ENCODE measurements at regions not wholly inside any gene's neighbourhood (a gene's known extent, or its start where the extent isn't known, plus 50 kb on each side); places are given as distances from the start of the nearest gene placed in this dataset.

- no peak for DNase-seq
- Mint-ChIP-seq H3K27ac (no peak overlapping the region), H3K36me3 (no peaks in the 10 kb centered on the region), H3K4me3 (no peak overlapping the region), H3K9me3 (peaks cover 0 to 6% (median 5%) of the 10 kb centered on the region in 6 donors), H3K27me3 (ENCODE audit: low read depth in 3 of 3) (no peaks in the 10 kb centered on the region), H3K4me1 (no peaks in the 10 kb centered on the region)
These were observed 151.8 kb upstream of the MMADHC start for GRCh38 chr2:149739171-149739882.

- H3K9me3 Mint-ChIP-seq = peaks cover 0 to 6% (median 5%) of the 10 kb centered on the region in 6 donors
- DNase-seq = no peak
- H3K36me3 Mint-ChIP-seq = no peaks in the 10 kb centered on the region
- H3K4me3 Mint-ChIP-seq = no peak overlapping the region
- H3K4me1 Mint-ChIP-seq = no peaks in the 10 kb centered on the region
- no peak overlapping the region for H3K27ac Mint-ChIP-seq
- peaks cover 0 to under 1% (median 0%) of the 10 kb centered on the region in 3 donors for H3K27me3 Mint-ChIP-seq (ENCODE audit: low read depth in 3 of 3)
These were observed 151.2 kb upstream of the MMADHC start for GRCh38 chr2:149738767-149739166.

- Mint-ChIP-seq H3K27ac (no peak overlapping the region), H3K4me1 (no peaks in the 10 kb centered on the region), H3K9me3 (peaks cover 0 to 8% (median 5%) of the 10 kb centered on the region in 6 donors), H3K4me3 (no peak overlapping the region), H3K36me3 (no peaks in the 10 kb centered on the region), H3K27me3 (ENCODE audit: low read depth in 3 of 3) (peaks cover 0 to 2% (median 0%) of the 10 kb centered on the region in 3 donors)
- DNase-seq = no peak
These were observed 150.3 kb upstream of the MMADHC start for GRCh38 chr2:149737896-149738295.

GRCh38 chr2:149735237-149735958 lies 147.8 kb upstream of the MMADHC start:
- H3K4me1 Mint-ChIP-seq = no peaks in the 10 kb centered on the region
- DNase-seq = no peak

GRCh38 chr2:149733936-149734685 lies 146.5 kb upstream of the MMADHC start:
- Mint-ChIP-seq H3K27me3 (ENCODE audit: low read depth in 3 of 3) (peaks cover 0 to 2% (median 2%) of the 10 kb centered on the region in 3 donors), H3K27ac (no peak overlapping the region), H3K9me3 (peaks cover 0 to 12% (median 5%) of the 10 kb centered on the region in 6 donors), H3K36me3 (no peaks in the 10 kb centered on the region), H3K4me3 (no peak overlapping the region), H3K4me1 (no peaks in the 10 kb centered on the region)
- DNase-seq = no peak

More at GRCh38 chr2:149735237-149735958, 147.8 kb upstream of the MMADHC start:
- Mint-ChIP-seq H3K4me3 (no peak overlapping the region), H3K27ac (no peak overlapping the region), H3K9me3 (peaks cover 0 to 10% (median 5%) of the 10 kb centered on the region in 6 donors), H3K36me3 (no peaks in the 10 kb centered on the region), H3K27me3 (ENCODE audit: low read depth in 3 of 3) (peaks cover 0 to 2% (median 2%) of the 10 kb centered on the region in 3 donors)

GRCh38 chr2:149732730-149733290 lies 145.2 kb upstream of the MMADHC start:
- Mint-ChIP-seq H3K9me3 (peaks cover 0 to 12% (median 4%) of the 10 kb centered on the region in 6 donors), H3K27me3 (ENCODE audit: low read depth in 3 of 3) (peaks cover 0 to 2% (median 2%) of the 10 kb centered on the region in 3 donors), H3K4me1 (no peaks in the 10 kb centered on the region), H3K4me3 (no peak overlapping the region), H3K36me3 (no peaks in the 10 kb centered on the region), H3K27ac (no peak overlapping the region)
- no peak for DNase-seq

- Mint-ChIP-seq H3K36me3 (no peaks in the 10 kb centered on the region), H3K27ac (no peak overlapping the region), H3K27me3 (ENCODE audit: low read depth in 3 of 3) (peaks cover 0 to 2% (median 2%) of the 10 kb centered on the region in 3 donors), H3K9me3 (peaks cover 0 to 12% (median 4%) of the 10 kb centered on the region in 6 donors), H3K4me3 (no peak overlapping the region), H3K4me1 (no peaks in the 10 kb centered on the region)
- DNase-seq = no peak
These were observed 144.6 kb upstream of the MMADHC start for GRCh38 chr2:149732001-149732685.

- Mint-ChIP-seq H3K27me3 (ENCODE audit: low read depth in 3 of 3) (peaks cover 0 to 2% (median 2%) of the 10 kb centered on the region in 3 donors), H3K4me3 (no peak overlapping the region), H3K4me1 (no peaks in the 10 kb centered on the region), H3K36me3 (no peaks in the 10 kb centered on the region), H3K9me3 (peaks cover 0 to 12% (median 4%) of the 10 kb centered on the region in 6 donors), H3K27ac (no peak overlapping the region)
- no peak for DNase-seq
These were observed 143.5 kb upstream of the MMADHC start for GRCh38 chr2:149731079-149731478.

- Mint-ChIP-seq H3K4me3 (no peak overlapping the region), H3K27me3 (ENCODE audit: low read depth in 3 of 3) (peaks cover 0 to 2% (median 2%) of the 10 kb centered on the region in 3 donors), H3K4me1 (no peaks in the 10 kb centered on the region), H3K27ac (no peak overlapping the region), H3K36me3 (no peaks in the 10 kb centered on the region), H3K9me3 (peaks cover 0 to 9% (median 4%) of the 10 kb centered on the region in 6 donors)
- no peak for DNase-seq
These were observed 142.0 kb upstream of the MMADHC start for GRCh38 chr2:149729586-149729985.

- DNase-seq = no peak
- no peaks in the 10 kb centered on the region for H3K36me3 Mint-ChIP-seq
- H3K4me1 Mint-ChIP-seq = no peaks in the 10 kb centered on the region
- H3K9me3 Mint-ChIP-seq = peaks cover 0 to 9% (median 4%) of the 10 kb centered on the region in 6 donors
- peaks cover 0 to 2% (median 0%) of the 10 kb centered on the region in 3 donors for H3K27me3 Mint-ChIP-seq (ENCODE audit: low read depth in 3 of 3)
- no peak overlapping the region for H3K27ac Mint-ChIP-seq
- no peak overlapping the region for H3K4me3 Mint-ChIP-seq
These were observed 140.4 kb upstream of the MMADHC start for GRCh38 chr2:149727927-149728326.

GRCh38 chr2:149725234-149725633 lies 137.7 kb upstream of the MMADHC start:
- no peaks in the 10 kb centered on the region for H3K36me3 Mint-ChIP-seq
- no peak for DNase-seq
- no peak overlapping the region for H3K4me3 Mint-ChIP-seq
- no peak overlapping the region for H3K27ac Mint-ChIP-seq
- no peaks in the 10 kb centered on the region for H3K4me1 Mint-ChIP-seq
- H3K27me3 Mint-ChIP-seq (ENCODE audit: low read depth in 3 of 3) = peaks cover 0 to 2% (median 0%) of the 10 kb centered on the region in 3 donors
- H3K9me3 Mint-ChIP-seq = peaks cover 0 to 9% (median 6%) of the 10 kb centered on the region in 6 donors

GRCh38 chr2:149724091-149724490 lies 136.5 kb upstream of the MMADHC start:
- Mint-ChIP-seq H3K4me3 (no peak overlapping the region), H3K4me1 (no peaks in the 10 kb centered on the region), H3K9me3 (peaks cover 0 to 9% (median 5%) of the 10 kb centered on the region in 6 donors), H3K27me3 (ENCODE audit: low read depth in 3 of 3) (peaks cover 0 to 2% (median 2%) of the 10 kb centered on the region in 3 donors), H3K27ac (no peak overlapping the region), H3K36me3 (no peaks in the 10 kb centered on the region)
- no peak for DNase-seq

- no peak for DNase-seq
- peaks cover 0 to 19% (median 3%) of the 10 kb centered on the region in 6 donors for H3K9me3 Mint-ChIP-seq
- no peaks in the 10 kb centered on the region for H3K4me1 Mint-ChIP-seq
- peaks cover 0 to 2% (median 2%) of the 10 kb centered on the region in 3 donors for H3K27me3 Mint-ChIP-seq (ENCODE audit: low read depth in 3 of 3)
- H3K4me3 Mint-ChIP-seq = no peak overlapping the region
- H3K27ac Mint-ChIP-seq = no peak overlapping the region
- no peaks in the 10 kb centered on the region for H3K36me3 Mint-ChIP-seq
These were observed 133.0 kb upstream of the MMADHC start for GRCh38 chr2:149720615-149721014.

Data from immature natural killer cell (primary cell).